Neural cell (in vitro differentiated cells): ENCODE measurements at regions not wholly inside any gene's neighbourhood (a gene's known extent, or its start where the extent isn't known, plus 50 kb on each side); places are given as distances from the start of the nearest gene placed in this dataset.

Experiments used
- CTCF ChIP-seq: fragments of 450-650 bp; IDR thresholded peaks from 2 replicates; pipeline ENCODE4 v1.5.1; 2014; ENCODE audit warnings: antibody characterized with exemption, mild to moderate bottlenecking, moderate library complexity; ENCODE audit not compliant: poor library complexity, severe bottlenecking
- EP300 ChIP-seq: fragments of 450-650 bp; conservative IDR thresholded peaks from 2 replicates; pipeline ENCODE4 v1.6.1; 2014; ENCODE audit warnings: antibody characterized with exemption, mild to moderate bottlenecking, moderate library complexity; ENCODE audit not compliant: poor library complexity, severe bottlenecking
- REST ChIP-seq: IDR thresholded peaks from 2 replicates; pipeline ENCODE4 v1.6.1; 2012; ENCODE audit warnings: borderline replicate concordance

- peak; percentile 84 for TF ChIP-seq EP300
- TF ChIP-seq CTCF: no peak
- TF ChIP-seq REST: no peak
Measured at GRCh38 chr13:63297163-63297562, 1881.5 kb upstream of the PCDH20 start.
